ENCODE measurements at regions not wholly inside any gene's neighbourhood (a gene's known extent, or its start where the extent isn't known, plus 50 kb on each side); places are given as distances from the start of the nearest gene placed in this dataset.

DNA sequence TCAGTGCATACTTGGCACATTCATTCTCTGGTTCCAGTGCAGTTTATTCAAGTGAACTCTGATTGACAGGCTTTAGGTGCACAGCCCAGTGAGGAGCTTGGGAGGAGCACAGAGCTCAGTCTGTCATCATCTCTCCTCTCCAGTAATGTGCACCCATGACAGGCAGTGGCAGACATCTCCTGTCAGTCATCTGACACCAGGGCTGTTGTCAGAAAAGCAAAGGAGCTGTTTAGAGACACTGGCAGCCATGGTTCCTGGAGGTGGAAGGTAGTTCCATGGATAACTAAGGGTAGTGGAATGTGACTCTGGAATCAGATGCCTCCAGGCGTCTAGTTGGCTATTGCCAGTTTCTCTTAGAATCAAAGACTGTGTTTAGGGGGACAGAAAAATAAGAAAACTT lies 308.8 kb downstream of the DCDC2C start:
- ATAC-seq (no peak), DNase-seq (no peak)
- POLR2A ChIA-PET, result no interaction called here
- H3K4me1 Mint-ChIP-seq, result peaks cover 0 to 2% (median 0%) of the 10 kb centered on the region in 4 donors
- H3K9me3 Mint-ChIP-seq, result peaks cover 2 to 45% (median 12%) of the 10 kb centered on the region in 9 donors
- H3K27ac Mint-ChIP-seq, result no peak overlapping the region
- H3K27me3 Mint-ChIP-seq, result peaks cover 0 to 5% (median 2%) of the 10 kb centered on the region in 5 donors
- H3K36me3 Mint-ChIP-seq, result no peaks in the 10 kb centered on the region
- H3K4me3 Mint-ChIP-seq, result no peak overlapping the region

DNA sequence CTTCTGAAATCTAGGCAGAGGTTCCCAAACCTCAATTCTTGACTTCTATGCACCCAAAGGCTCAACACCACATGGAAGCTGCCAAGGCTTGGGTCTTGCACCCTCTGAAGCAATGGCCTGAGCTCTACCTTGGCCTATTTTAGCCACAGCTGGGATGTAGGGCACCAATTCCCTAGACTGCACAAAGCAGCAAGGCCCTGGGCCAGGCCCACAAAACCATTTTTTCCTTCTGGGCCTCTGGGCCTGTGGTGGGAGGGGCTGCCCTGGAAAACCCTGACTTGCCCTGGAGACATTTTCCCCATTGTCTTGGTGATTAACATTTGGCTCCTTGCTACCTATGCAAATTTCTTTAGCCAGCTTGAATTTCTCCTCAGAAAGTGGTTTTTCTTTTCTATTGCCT lies 315.2 kb downstream of the DCDC2C start:
- Mint-ChIP-seq H3K27me3 (peaks cover 0 to 2% (median 0%) of the 10 kb centered on the region in 5 donors), H3K4me3 (no peak overlapping the region), H3K9me3 (peaks cover 0 to 32% (median 14%) of the 10 kb centered on the region in 9 donors), H3K27ac (no peak overlapping the region), H3K36me3 (no peaks in the 10 kb centered on the region), H3K4me1 (peaks cover 0 to 2% (median 0%) of the 10 kb centered on the region in 4 donors)
- DNase-seq, result no peak
- POLR2A ChIA-PET, result no interaction called here
- no peak for ATAC-seq

DNA sequence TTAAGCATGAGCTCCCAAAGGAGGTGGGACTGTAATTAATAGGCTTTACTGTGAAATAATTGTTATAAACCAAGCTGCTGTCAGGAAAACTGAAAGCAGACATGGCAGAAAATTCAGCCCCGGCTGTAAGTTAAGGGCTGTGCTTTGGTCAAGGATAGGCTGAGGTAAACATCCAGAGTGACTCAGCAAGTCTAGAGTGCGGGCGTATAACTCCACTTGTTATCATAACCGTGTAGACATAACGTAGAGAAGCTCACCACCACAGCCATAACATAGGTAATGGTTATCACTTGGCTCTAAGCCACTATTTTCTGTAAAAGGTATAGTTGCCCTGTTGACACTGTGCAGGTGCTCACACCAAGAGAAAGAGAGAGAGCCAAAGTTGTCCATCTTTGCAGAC lies 316.8 kb downstream of the DCDC2C start:
- no peak overlapping the region for H3K4me3 Mint-ChIP-seq
- DNase-seq (no peak), ATAC-seq (no peak)
- H3K9me3 Mint-ChIP-seq, result peaks cover 0 to 32% (median 14%) of the 10 kb centered on the region in 9 donors
- POLR2A ChIA-PET, result no interaction called here
- no peak overlapping the region for H3K27ac Mint-ChIP-seq
- no peaks in the 10 kb centered on the region for H3K36me3 Mint-ChIP-seq
- H3K27me3 Mint-ChIP-seq, result peaks cover 0 to 2% (median 0%) of the 10 kb centered on the region in 5 donors
- H3K4me1 Mint-ChIP-seq, result peaks cover 0 to 2% (median 0%) of the 10 kb centered on the region in 4 donors

DNA sequence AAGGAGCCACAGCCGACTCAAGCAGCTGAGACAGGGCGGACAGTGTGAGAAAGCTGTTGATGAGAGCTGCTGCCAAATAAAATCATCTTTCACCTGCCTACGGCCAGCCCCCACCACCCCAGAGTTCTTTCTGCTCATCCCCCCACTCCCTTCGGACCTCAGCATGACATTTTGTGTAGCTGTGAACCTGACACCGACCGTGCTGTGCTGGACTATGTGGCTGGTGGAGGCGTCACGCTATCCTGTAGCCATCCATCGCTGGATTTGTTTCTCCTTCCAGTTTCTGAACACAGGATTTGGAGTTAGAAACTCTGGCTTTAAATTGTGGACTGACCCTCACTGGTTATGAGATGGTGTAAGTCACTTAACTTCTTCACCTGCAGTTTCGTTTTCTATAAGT lies 317.3 kb downstream of the DCDC2C start:
- Mint-ChIP-seq H3K36me3 (no peaks in the 10 kb centered on the region), H3K9me3 (peaks cover 0 to 32% (median 14%) of the 10 kb centered on the region in 9 donors), H3K4me1 (peaks cover 0 to 2% (median 0%) of the 10 kb centered on the region in 4 donors), H3K4me3 (no peak overlapping the region), H3K27ac (no peak overlapping the region), H3K27me3 (peaks cover 0 to 2% (median 0%) of the 10 kb centered on the region in 5 donors)
- no peak for DNase-seq
- ATAC-seq, result no peak
- POLR2A ChIA-PET, result no interaction called here

DNA sequence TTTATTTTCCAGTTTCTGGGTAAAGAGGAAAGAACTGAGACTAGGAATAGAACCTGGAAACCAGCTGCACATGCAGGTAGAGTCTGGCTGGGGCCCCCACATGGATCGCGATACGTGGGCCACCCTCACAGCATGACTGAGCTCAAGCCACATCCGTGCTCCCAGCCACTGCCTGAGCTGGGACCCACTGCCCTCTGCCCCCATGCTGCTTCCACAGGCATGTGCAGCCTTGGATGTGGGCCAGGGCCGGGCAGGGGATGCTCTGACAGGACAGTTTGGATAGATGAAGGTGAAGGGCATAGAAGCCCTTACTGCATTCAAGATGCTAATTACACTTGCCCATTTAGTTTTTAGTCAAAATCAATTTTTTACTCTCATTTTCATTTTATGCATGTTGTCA lies 321.2 kb downstream of the DCDC2C start:
- ATAC-seq (no peak), DNase-seq (no peak)
- peaks cover 0 to 35% (median 4%) of the 10 kb centered on the region in 9 donors for H3K9me3 Mint-ChIP-seq
- no peak overlapping the region for H3K27ac Mint-ChIP-seq
- no peak overlapping the region for H3K4me3 Mint-ChIP-seq
- H3K4me1 Mint-ChIP-seq, result no peaks in the 10 kb centered on the region
- H3K36me3 Mint-ChIP-seq, result no peaks in the 10 kb centered on the region
- H3K27me3 Mint-ChIP-seq, result peaks cover 0 to 5% (median 0%) of the 10 kb centered on the region in 5 donors
- POLR2A ChIA-PET, result no interaction called here

DNA sequence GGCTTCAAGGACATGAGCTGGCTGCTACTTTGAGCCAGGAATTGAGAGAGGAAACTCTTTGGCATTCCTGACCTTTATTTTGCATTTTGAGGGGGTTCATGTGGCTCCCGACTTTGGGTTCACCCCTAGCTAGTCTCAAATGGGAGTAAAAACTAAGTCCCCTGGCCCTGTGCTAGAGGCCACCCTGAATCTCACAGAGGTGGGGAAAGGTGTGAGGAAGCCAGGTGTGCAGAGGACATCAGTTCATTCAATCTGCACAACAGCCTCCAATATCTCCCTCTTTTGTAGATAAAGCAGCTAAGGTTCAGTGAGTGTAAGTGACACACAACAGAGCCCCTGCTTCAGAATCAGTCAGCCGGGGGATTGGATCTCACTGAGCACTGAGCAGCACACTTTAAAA lies 325.7 kb downstream of the DCDC2C start:
- Mint-ChIP-seq H3K27me3 (peaks cover 0 to 4% (median 0%) of the 10 kb centered on the region in 5 donors), H3K9me3 (peaks cover 0 to 24% (median 1%) of the 10 kb centered on the region in 9 donors), H3K4me1 (no peaks in the 10 kb centered on the region), H3K4me3 (no peak overlapping the region), H3K36me3 (no peaks in the 10 kb centered on the region), H3K27ac (no peak overlapping the region)
- ATAC-seq, result no peak
- POLR2A ChIA-PET, result no interaction called here
- DNase-seq, result no peak

DNA sequence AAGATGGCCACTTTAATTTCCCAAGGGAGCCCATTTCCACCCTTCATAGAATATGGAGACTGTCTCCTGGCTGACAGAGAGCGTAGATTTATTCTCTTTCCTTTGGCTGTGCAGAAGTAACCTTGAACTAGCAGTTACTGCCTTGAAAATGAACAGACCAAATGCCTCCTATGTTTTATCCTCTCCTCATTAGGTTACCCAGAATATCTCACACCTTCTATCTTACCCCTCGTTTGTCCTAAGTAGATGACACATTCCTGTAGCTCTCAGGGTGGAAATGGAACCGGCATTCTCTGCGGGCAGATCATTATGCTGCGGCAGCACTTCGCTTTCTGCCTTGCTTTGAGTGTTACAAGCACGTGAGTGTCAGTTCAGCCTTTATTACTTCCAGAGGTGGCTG lies 336.5 kb downstream of the DCDC2C start:
- Mint-ChIP-seq H3K36me3 (peaks cover 0 to 7% (median 0%) of the 10 kb centered on the region in 3 donors), H3K27ac (no peak overlapping the region), H3K4me1 (peaks cover 0 to 1% (median 0%) of the 10 kb centered on the region in 4 donors), H3K27me3 (peaks cover 6 to 11% (median 7%) of the 10 kb centered on the region in 5 donors), H3K9me3 (peaks cover 0 to 40% (median 12%) of the 10 kb centered on the region in 9 donors), H3K4me3 (no peak overlapping the region)
- POLR2A ChIA-PET, result no interaction called here
- no peak for ATAC-seq
- no peak for DNase-seq

DNA sequence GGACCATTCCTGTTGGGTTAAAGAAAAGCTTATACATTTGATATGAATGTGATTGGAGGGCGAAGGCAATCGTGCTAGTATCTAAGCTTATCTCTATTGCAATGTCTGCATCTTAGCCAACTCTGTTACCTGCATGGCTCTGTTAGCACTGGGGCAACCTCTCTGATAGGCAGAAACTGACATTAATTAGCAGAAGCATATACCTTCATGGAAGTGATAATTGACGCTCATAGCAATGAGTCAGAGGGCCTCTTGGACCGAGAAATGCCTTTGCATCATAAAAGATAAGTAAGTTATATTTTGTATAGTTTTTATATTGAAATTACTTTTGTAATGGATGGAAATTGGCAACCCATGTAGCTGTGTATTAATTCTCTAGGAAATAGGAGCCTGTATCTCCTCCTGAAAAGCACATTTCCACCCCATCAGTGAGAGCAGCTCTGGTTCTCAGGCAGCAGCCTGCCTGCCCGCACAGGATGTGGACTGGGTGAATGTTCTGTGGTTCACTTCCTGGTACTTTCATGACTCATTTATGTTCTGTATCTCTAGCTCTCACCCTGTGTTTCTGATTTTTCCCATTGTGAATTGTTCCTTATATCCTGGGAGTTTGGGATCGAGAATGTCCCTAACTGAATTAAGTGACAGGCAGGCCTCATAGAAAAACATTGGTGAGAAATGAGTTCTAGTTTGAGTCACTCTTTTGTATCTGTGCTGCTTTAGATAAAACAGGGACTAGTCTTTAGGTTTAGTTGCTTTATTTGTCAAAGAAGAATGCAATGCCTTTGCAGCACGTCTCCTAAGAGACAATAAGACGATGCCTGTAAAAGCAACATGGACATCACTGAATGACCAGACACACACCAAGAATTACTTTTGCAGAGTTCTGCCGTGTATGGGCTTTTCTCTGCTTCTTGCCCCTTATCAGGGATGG lies 344.9 kb downstream of the DCDC2C start:
- H3K9me3 Mint-ChIP-seq, result peaks cover 0 to 17% (median 4%) of the 10 kb centered on the region in 9 donors
- ATAC-seq, result no peak
- H3K4me3 Mint-ChIP-seq, result no peak overlapping the region
- no peaks in the 10 kb centered on the region for H3K36me3 Mint-ChIP-seq
- no peak overlapping the region for H3K27ac Mint-ChIP-seq
- no peak for DNase-seq
- peaks cover 0 to 14% (median 3%) of the 10 kb centered on the region in 4 donors for H3K4me1 Mint-ChIP-seq
- POLR2A ChIA-PET, result no interaction called here
- peaks cover 0 to 4% (median 0%) of the 10 kb centered on the region in 5 donors for H3K27me3 Mint-ChIP-seq

DNA sequence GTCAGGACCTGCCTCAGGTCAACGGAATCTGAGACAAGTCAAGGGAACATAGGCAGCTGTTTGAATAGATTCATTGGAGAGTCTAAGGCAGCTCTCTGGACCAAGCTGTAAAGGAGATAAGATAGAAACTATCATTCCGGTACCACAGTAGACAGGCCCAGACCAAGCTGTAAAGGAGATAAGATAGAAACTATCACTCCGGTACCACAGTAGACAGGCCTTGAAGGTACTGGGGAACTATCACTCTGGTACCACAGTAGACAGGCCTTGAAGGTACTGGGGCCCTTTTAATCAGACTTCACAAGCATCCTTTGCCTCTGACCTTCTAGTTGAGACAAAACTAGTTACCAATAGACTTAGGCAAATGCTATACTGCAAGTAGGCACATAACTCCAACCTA lies 346.1 kb downstream of the DCDC2C start:
- POLR2A ChIA-PET, result no interaction called here
- no peaks in the 10 kb centered on the region for H3K36me3 Mint-ChIP-seq
- H3K9me3 Mint-ChIP-seq, result peaks cover 0 to 21% (median 0%) of the 10 kb centered on the region in 9 donors

DNA sequence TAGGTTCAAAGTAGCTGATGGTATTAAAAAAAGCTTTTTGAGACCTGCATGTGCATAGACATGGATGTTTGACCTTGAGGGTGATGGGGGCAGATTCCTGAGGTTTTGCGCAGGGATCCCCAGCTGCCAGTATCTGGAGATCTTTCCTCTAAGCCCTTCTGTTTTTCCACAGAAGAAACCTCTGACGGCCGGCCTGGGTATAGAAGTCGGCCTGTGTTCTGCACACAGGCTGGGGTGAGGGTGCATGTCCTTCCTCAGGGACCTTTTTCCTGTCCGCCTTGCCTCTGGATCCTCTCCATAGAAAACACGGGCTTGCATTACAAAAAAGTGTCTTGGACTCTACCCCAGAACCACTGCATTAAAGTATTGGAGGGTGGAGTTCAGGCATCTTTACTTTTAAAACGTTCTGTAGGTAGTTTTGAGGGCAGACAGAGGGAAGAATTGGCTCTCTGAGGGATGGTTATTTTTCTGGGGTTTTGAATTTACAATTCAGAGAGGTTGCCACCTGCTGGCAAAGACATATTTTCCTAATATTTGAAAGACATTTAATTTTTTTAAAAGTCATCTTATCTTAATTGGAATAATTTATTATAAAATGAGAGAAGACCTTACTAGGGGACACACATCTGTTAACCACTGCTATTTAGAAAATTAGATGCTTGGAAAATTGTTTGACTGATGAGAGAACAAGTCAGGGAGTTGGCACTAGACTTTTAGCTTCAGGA lies 350.6 kb downstream of the DCDC2C start:
- no peak overlapping the region for H3K4me3 Mint-ChIP-seq
- POLR2A ChIA-PET, result no interaction called here
- H3K4me1 Mint-ChIP-seq, result peaks cover 0 to 4% (median under 1%) of the 10 kb centered on the region in 4 donors
- no peaks in the 10 kb centered on the region for H3K36me3 Mint-ChIP-seq
- no peak overlapping the region for H3K27ac Mint-ChIP-seq
- no peak for DNase-seq
- H3K9me3 Mint-ChIP-seq, result peaks cover 0 to 21% (median 0%) of the 10 kb centered on the region in 9 donors
- ATAC-seq, result no peak
- peaks cover 0 to 6% (median 0%) of the 10 kb centered on the region in 5 donors for H3K27me3 Mint-ChIP-seq

More for the DNA sequence above, 346.1 kb downstream of the DCDC2C start:
- ATAC-seq (no peak), DNase-seq (no peak)
- Mint-ChIP-seq H3K27me3 (peaks cover 0 to 4% (median 0%) of the 10 kb centered on the region in 5 donors), H3K4me3 (no peak overlapping the region), H3K4me1 (peaks cover 0 to 14% (median 3%) of the 10 kb centered on the region in 4 donors), H3K27ac (no peak overlapping the region)

DNA sequence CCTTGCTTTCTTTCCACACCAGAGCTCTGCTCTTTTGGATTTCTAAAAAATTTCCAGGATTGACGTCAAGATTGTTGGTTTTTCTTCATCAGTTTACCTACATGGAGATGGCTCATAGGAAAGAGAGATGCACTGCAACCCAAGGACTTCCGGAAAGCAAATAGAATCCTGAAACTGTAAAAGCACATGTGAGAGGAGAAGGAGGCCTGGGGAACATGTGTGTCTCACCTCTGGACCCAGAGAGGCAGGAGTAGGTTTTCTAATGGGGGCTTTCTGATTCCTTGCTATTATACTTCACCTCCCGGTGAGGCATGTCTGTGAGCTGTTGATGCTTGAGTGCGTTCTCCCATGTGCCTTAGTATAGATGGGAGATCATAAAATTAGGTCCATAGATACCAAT lies 362.8 kb downstream of the DCDC2C start:
- no peaks in the 10 kb centered on the region for H3K36me3 Mint-ChIP-seq
- no peak overlapping the region for H3K4me3 Mint-ChIP-seq
- peaks cover 0 to 4% (median 0%) of the 10 kb centered on the region in 5 donors for H3K27me3 Mint-ChIP-seq
- ATAC-seq (no peak), DNase-seq (no peak)
- POLR2A ChIA-PET, result no interaction called here
- no peaks in the 10 kb centered on the region for H3K4me1 Mint-ChIP-seq
- peaks cover 0 to 10% (median 0%) of the 10 kb centered on the region in 9 donors for H3K9me3 Mint-ChIP-seq
- no peak overlapping the region for H3K27ac Mint-ChIP-seq

DNA sequence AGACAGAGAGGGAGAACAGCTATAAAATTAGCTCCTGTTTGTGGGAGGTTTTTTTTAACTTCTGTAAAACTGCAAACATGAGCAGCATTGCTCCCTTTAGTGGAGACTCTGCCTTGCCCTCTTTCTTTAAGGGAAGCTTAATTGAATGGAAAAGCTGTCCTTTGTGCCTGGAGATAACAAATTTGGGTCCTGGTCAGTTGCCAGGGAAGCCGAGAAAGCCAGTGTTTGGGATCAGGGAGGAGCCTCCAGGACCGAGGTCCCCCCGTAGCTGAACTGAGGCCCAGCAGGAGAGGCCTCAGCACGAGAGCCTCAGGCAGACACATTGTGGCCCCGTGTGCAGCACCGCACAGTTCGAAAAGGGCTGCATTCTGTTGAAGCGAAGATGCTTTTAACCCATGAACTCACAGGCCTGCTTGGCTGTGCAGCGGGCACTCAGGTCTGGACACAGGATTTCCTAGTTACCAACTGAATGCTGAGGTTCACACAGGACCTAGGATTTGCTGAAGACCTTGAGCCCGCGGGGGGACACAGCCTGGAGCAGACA lies 369.7 kb downstream of the DCDC2C start:
- Mint-ChIP-seq H3K36me3 (no peaks in the 10 kb centered on the region), H3K27me3 (peaks cover 0 to 2% (median 0%) of the 10 kb centered on the region in 5 donors), H3K27ac (no peak overlapping the region), H3K9me3 (peaks cover 0 to 5% (median 0%) of the 10 kb centered on the region in 9 donors), H3K4me3 (no peak overlapping the region), H3K4me1 (no peaks in the 10 kb centered on the region)
- no peak for DNase-seq
- POLR2A ChIA-PET, result no interaction called here
- no peak for ATAC-seq

DNA sequence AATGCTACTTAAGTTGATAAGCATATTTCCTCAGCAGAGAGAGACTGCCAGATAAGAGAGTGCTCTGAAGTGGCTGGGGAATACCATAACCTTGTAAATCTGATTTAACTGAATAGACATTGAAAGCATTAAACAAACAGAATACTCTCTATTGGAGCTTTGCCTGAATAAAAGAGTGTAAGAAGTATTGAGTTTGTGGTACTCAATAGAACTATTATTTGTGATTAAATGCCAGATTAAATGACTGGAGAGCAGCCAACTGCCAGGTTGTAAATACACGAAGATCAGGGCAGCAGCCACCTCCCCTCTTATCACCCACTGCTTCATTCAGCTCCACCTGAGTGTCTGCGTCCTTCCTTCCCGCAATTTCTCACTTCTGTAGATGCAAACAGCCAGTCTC lies 373.6 kb downstream of the DCDC2C start:
- no peak for DNase-seq
- H3K27ac Mint-ChIP-seq, result no peak overlapping the region
- H3K4me3 Mint-ChIP-seq, result no peak overlapping the region
- ATAC-seq, result no peak
- H3K36me3 Mint-ChIP-seq, result no peaks in the 10 kb centered on the region
- H3K4me1 Mint-ChIP-seq, result no peaks in the 10 kb centered on the region
- peaks cover 0 to 2% (median 0%) of the 10 kb centered on the region in 5 donors for H3K27me3 Mint-ChIP-seq
- peaks cover 1 to 8% (median 6%) of the 10 kb centered on the region in 9 donors for H3K9me3 Mint-ChIP-seq
- POLR2A ChIA-PET, result no interaction called here
